Heart left ventricle (tissue), 13 donors: ENCODE measurements at regions not wholly inside any gene's neighbourhood (a gene's known extent, or its start where the extent isn't known, plus 50 kb on each side); places are given as distances from the start of the nearest gene placed in this dataset.
"Not testable (repeated sequence)": the region's sequence is repeated elsewhere in the genome, so short reads cannot be mapped to it uniquely, and the experiment has no call there.

ENCODE experiments used
- POLR2A ChIP-seq, 2 donors: fragments of 450-650 bp; IDR thresholded peaks; one replicate each; pipeline ENCODE4 v1.6.1; 2017; ENCODE audit warnings: antibody characterized with exemption in 2 of 2, mild to moderate bottlenecking in 2 of 2, moderate library complexity in 2 of 2
- TF ChIP-seq, protein P1 (sequence below), 12 donors: fragments of 200-600 bp; sonication (generic) in 4 of 12; IDR thresholded peaks; one replicate each; pipeline versions ENCODE4 v1.5.0 to v1.8.0; 2018 to 2022; ENCODE audit warnings: antibody characterized with exemption in 12 of 12, mild to moderate bottlenecking in 5 of 12
- donor health status: ischemic (EF 13 %, LVEDD 7.1; RV severe dilation, severe dysfunction).
- donor health status: DM: no; HTN: yes; CAD: no.
- donor health status: DM: no; HTN: no; CAD: no.
- donor health status: ischemic (EF 25% LVEDD 6.9; RV normal size, moderate dysfunction).
- donor health status: ischemic (EF 25% LVEDD 5.7; RV mildly dilated, moderate dysfunction).
- donor health status: ischemic (EF 35%, LVEDD 5.7; RV mildly dilated, moderate dysfunction).
- donor health status: nonischemic (EF 11% LVEDD 7.7; RV severe dilation, severe dysfunction).
- donor health status: DM: yes; HTN: yes; CAD: no.
- donor health status: PGD.
- donor health status: ischemic (EF 29% LVEDD 5.4; RV normal size, mild dysfunction).
- donor health status: nonischemic (EF 23%, LVEDD 6.1; RV moderate dilation, normal function).

GRCh38 chr9:3642075-3642474 lies 116.3 kb upstream of the RFX3 start:
- not testable (repeated sequence) for TF ChIP-seq POLR2A (IDR thresholded peaks at IDR 0.05)
- TF ChIP-seq, protein P1, sequence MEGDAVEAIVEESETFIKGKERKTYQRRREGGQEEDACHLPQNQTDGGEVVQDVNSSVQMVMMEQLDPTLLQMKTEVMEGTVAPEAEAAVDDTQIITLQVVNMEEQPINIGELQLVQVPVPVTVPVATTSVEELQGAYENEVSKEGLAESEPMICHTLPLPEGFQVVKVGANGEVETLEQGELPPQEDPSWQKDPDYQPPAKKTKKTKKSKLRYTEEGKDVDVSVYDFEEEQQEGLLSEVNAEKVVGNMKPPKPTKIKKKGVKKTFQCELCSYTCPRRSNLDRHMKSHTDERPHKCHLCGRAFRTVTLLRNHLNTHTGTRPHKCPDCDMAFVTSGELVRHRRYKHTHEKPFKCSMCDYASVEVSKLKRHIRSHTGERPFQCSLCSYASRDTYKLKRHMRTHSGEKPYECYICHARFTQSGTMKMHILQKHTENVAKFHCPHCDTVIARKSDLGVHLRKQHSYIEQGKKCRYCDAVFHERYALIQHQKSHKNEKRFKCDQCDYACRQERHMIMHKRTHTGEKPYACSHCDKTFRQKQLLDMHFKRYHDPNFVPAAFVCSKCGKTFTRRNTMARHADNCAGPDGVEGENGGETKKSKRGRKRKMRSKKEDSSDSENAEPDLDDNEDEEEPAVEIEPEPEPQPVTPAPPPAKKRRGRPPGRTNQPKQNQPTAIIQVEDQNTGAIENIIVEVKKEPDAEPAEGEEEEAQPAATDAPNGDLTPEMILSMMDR (IDR thresholded peaks at IDR 0.05), result not testable (repeated sequence)
